ENCODE measurements at regions not wholly inside any gene's neighbourhood (a gene's known extent, or its start where the extent isn't known, plus 50 kb on each side); places are given as distances from the start of the nearest gene placed in this dataset.

GRCh38 chr6:131363947-131364834 is 208.8 kb upstream of the ARG1 start:
- BruUV-seq (replicated peaks), result no TSS peak
- in situ Hi-C loops (cut with MboI; ENCODE audit: low sequenced_read_pairs) (no loop called here), dilution Hi-C loops (cut with HindIII; ENCODE audit: low sequenced_read_pairs, unreplicated experiment) (no loop called here), intact Hi-C loops (cut with micrococcal nuclease) (no loop called here)
- Histone ChIP-seq H4K8ac (ENCODE audit: low read depth in 2 of 2, low read length in 2 of 2) (no peak overlapping the region), H4K5ac (ENCODE audit: low read depth, low read length) (no peak overlapping the region), H3K56ac (ENCODE audit: extremely low read depth, insufficient read depth, low read length) (no peak overlapping the region), H3K4ac (ENCODE audit: low read depth, low read length) (no peak overlapping the region), H3K9me1 (ENCODE audit: insufficient read depth, low read length) (no peaks in the 10 kb centered on the region), H4K91ac (ENCODE audit: insufficient read depth, low read depth, low read length) (no peak overlapping the region), H3K27ac (ENCODE audit: insufficient read depth, low read length) (no peak overlapping the region), H3K79me1 (ENCODE audit: low read depth in 1 of 2, low read length in 2 of 2) (no peaks in the 10 kb centered on the region), H3K36me3 (ENCODE audit: control insufficient read depth, insufficient read depth, low read length) (no peaks in the 10 kb centered on the region), H2AK5ac (ENCODE audit: low read depth, low read length) (no peak overlapping the region), H4K20me1 (ENCODE audit: insufficient read depth, low read length) (no peaks in the 10 kb centered on the region), H2BK120ac (ENCODE audit: low read depth, low read length) (no peak overlapping the region), H2BK5ac (ENCODE audit: low read depth, low read length, poor library complexity, severe bottlenecking) (no peak overlapping the region), H3K9ac (ENCODE audit: low read depth, low read length) (no peak overlapping the region), H3K9me3 (ENCODE audit: control insufficient read depth, insufficient read depth, low read length) (no peaks in the 10 kb centered on the region), H3K14ac (replicated peaks; ENCODE audit: low read depth, low read length) (no peak overlapping the region), H2BK20ac (ENCODE audit: low read depth, low read length) (no peak overlapping the region), H3K4me3 (ENCODE audit: insufficient read depth, low read depth, low read length) (no peak overlapping the region), H3K27me3 (ENCODE audit: control insufficient read depth, insufficient read depth, low read length) (peaks cover 5% of the 10 kb centered on the region), H3K18ac (ENCODE audit: low read depth, low read length) (no peak overlapping the region), H3K4me2 (ENCODE audit: low read depth, low read length) (no peak overlapping the region), H2AFZ (replicated peaks; ENCODE audit: low read length, poor library complexity) (no peak overlapping the region), H3K4me1 (ENCODE audit: control insufficient read depth, insufficient read depth, low read length) (no peaks in the 10 kb centered on the region), H2BK15ac (ENCODE audit: low read depth, low read length) (no peak overlapping the region), H3K23ac (ENCODE audit: low read depth, low read length) (no peak overlapping the region), H2AK9ac (replicated peaks; ENCODE audit: low read depth, low read length, poor library complexity) (no peak overlapping the region)
- ChIA-PET CTCF (no interaction called here), POLR2A (ENCODE audit: unreplicated experiment) (no interaction called here)
- no peak for DNase-seq
- no CpG with 5 or more reads among the region's 1 CpG for WGBS, 2 experiments (ENCODE audit: extremely low coverage in 2 of 2, insufficient read length in 1 of 2)
- TF ChIP-seq NFE2L2 (IDR thresholded peaks at IDR 0.05; ENCODE audit: low read depth, low read length), result no peak
- TF ChIP-seq MXI1 (IDR thresholded peaks at IDR 0.05; ENCODE audit: borderline replicate concordance, low read depth, low read length), result no peak
- no peak for TF ChIP-seq ELK1 (IDR thresholded peaks at IDR 0.05; ENCODE audit: borderline replicate concordance, low read depth, low read length)
- no peak for TF ChIP-seq FOS (IDR thresholded peaks at IDR 0.05; ENCODE audit: low read depth, low read length)
- TF ChIP-seq MAFK (IDR thresholded peaks at IDR 0.05; ENCODE audit: low read depth, low read length), result no peak
- no peak for TF ChIP-seq RCOR1 (IDR thresholded peaks at IDR 0.05; ENCODE audit: insufficient replicate concordance, low read length)
- no peak for TF ChIP-seq BHLHE40 (IDR thresholded peaks at IDR 0.05; ENCODE audit: low read depth, low read length)
- TF ChIP-seq CEBPB (IDR thresholded peaks at IDR 0.05; ENCODE audit: low read depth, low read length), result no peak
- no peak for TF ChIP-seq RFX5 (IDR thresholded peaks at IDR 0.05; ENCODE audit: low read depth, low read length)
- TF ChIP-seq RAD21 (IDR thresholded peaks at IDR 0.05; ENCODE audit: low read length), result no peak
- TF ChIP-seq POLR2A (IDR thresholded peaks at IDR 0.05; ENCODE audit: low read depth, low read length), result no peak
- ATAC-seq (ENCODE audit: low read depth), result no peak
